Upper lobe of right lung (tissue), 1 donor: ENCODE measurements at regions not wholly inside any gene's neighbourhood (a gene's known extent, or its start where the extent isn't known, plus 50 kb on each side); places are given as distances from the start of the nearest gene placed in this dataset.
A peak's percentile ranks its signal among the peaks of the same experiment; 100 is the strongest.
"Not testable (repeated sequence)": the region's sequence is repeated elsewhere in the genome, so short reads cannot be mapped to it uniquely, and the experiment has no call there.

Experiments used
- ATAC-seq: fragments of 200-7000 bp; cut with Tn5 transposase; one replicate; pipeline ENCODE4 v1.9.1; 2020; ENCODE audit warnings: mild to moderate bottlenecking, moderate library complexity
- DNase-seq: peaks from one replicate; pipeline ENCODE4 v3.0.0-alpha.2; 2020
- H3K27ac ChIP-seq: fragments of 200-600 bp; one replicate; pipeline ENCODE4 v1.8.0; 2022
- H3K27me3 ChIP-seq: fragments of 200-600 bp; one replicate; pipeline ENCODE4 v1.8.0; 2022; ENCODE audit warnings: mild to moderate bottlenecking
- H3K36me3 ChIP-seq: fragments of 200-600 bp; one replicate; pipeline ENCODE4 v1.8.0; 2022
- H3K4me1 ChIP-seq: fragments of 200-600 bp; one replicate; pipeline ENCODE4 v1.8.0; 2022
- H3K4me3 ChIP-seq: fragments of 200-600 bp; one replicate; pipeline ENCODE4 v1.8.0; 2022; ENCODE audit warnings: mild to moderate bottlenecking
- H3K9me3 ChIP-seq: fragments of 200-600 bp; one replicate; pipeline ENCODE4 v1.8.0; 2022
- intact Hi-C: fragments of 100-400 bp; cut with DNase I; formaldehyde crosslinking; loops from one replicate; pipeline ENCODE4 v1.11.0; 2022
- donor health status: DM: no; HTN: yes; CAD: no; lungs with severe emphysema.

DNA sequence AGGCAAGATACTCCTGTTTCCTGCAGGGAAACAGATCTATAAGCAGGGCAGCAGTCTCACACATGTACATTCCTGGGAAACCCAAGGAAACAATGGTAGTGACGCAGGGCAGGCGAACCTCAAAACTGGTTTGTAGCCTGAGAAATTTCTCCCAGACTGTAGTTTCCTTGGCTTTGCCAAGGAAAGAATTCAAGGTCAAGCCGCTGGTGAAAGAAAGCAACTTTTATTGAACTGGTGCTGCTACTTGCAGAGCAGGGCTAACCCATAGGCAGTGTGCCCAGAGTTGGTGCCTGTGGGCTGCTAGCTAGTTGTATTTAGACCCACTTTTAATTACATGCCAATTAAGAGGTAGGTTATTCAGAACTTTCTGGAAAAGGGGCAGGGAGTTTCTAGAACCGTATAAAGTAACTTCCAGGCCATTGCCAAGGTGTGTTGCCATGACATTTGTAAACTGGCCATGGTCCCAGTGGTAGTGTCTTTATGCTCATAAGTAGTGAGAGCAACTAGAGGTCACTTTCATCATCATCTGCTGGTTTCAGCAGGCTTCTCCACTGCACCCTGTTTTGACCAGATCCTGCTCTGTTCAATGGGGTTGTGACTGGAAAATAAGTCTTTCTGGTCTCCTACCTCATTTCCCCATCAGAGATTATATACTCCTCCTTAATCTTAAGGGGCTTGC is 89.7 kb downstream of the PPIAL4C start:
- DNase-seq, H3K4me1 ChIP-seq, H3K27ac ChIP-seq, H3K36me3 ChIP-seq, intact Hi-C loops, ATAC-seq, H3K9me3 ChIP-seq, H3K27me3 ChIP-seq, H3K4me3 ChIP-seq: not testable (repeated sequence)

DNA sequence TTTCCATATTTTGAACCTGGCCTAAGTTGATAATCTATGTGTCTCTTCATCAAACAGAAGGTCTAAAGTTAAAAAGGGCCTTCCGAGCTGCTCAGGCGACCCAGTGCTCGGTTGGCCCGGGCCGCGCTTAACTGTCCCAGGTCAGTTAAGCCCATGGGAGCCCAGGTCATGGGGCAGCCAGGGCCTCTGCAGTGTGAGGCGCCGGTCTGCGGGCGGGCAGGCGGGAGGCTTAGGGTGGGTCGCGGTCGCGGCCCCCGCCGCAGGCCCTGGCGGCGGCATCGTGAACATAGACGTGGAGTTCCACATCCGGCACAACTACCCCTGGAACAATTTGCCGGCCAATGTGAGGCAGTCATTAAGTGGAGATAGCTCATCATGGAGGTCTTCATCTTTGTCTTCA is 91.3 kb downstream of the PPIAL4C start:
- peak; percentile 23 for ATAC-seq
- H3K4me1 ChIP-seq, DNase-seq, H3K36me3 ChIP-seq, H3K27me3 ChIP-seq, H3K27ac ChIP-seq, H3K4me3 ChIP-seq, intact Hi-C loops, H3K9me3 ChIP-seq: not testable (repeated sequence)

DNA sequence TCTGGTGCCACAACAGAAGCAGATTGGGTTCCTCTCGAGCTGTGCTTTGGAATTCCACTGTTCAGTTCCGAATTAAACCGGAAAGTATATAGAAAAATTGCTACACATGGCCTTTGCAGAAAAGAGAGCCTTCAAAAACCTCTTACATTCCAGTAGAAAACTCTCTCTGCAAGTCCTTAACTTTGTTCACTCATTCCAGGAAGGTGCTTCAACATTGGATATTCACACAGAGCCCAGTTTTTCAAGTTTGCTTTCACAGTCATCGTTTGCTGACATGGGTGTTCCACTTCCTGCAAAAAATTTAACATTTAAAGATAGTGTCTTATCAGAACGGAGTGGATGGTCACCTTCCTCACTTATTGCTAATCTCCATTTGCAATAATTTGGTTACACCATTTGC is 93.7 kb downstream of the PPIAL4C start:
- H3K4me1 ChIP-seq, intact Hi-C loops, H3K9me3 ChIP-seq, DNase-seq, H3K27me3 ChIP-seq, H3K27ac ChIP-seq, H3K4me3 ChIP-seq, H3K36me3 ChIP-seq: not testable (repeated sequence)
- peak; percentile 52 for ATAC-seq

DNA sequence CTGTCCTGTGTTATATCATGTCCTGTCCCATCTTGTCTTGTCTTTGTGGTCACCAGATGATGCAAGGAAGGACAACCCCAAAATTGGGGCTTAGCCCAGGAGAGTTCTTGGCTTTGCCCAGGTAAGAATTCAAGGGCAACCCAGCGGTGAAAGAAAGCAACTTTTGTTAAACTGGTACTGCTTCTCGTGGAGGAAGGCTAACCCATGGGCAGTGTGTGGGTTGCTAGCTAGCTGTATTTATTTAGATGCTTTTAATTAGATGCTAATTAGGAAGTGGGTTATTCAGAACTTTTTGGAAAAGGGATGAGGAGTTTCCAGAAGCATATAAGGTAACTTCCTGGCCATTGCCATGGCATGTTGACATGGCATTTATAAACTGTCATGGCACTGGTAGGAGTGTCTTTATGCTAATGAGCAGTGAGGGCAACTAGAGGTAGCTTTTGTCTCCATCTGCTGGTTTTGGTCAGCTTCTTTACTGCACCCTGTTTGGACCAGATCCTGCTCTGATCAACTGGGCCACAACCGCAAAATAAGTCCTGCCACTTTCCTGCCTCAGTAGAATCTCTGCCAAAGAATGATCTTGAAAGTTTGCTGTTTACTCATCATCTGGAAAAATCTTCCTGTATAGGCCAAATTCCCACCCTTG is 95.8 kb upstream of the FCGR1A start:
- H3K27ac ChIP-seq, H3K4me3 ChIP-seq, H3K36me3 ChIP-seq, H3K9me3 ChIP-seq, DNase-seq, H3K27me3 ChIP-seq, H3K4me1 ChIP-seq, intact Hi-C loops: not testable (repeated sequence)
- ATAC-seq = peak; percentile 95

DNA sequence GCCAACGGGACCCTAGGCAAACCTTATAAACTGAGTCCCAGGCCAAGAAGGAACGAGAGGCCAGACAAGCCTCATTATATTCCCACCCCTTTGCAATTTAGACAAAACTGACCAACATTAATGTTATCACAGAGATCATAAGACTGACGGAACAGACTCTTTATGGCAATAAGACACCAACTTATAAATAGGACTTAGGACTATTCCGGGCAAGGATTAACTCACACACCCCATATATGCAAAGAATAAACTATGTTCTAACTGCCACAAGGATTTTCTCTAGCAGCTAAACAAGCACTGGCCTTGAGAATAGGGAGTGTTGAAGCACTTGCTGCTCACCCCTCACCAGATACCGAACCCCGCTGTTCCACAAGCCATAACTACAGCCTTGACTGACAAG is 91.1 kb upstream of the FCGR1A start:
- intact Hi-C loops, H3K9me3 ChIP-seq, H3K4me1 ChIP-seq, H3K27me3 ChIP-seq, H3K36me3 ChIP-seq, DNase-seq, H3K4me3 ChIP-seq, H3K27ac ChIP-seq, ATAC-seq: not testable (repeated sequence)

DNA sequence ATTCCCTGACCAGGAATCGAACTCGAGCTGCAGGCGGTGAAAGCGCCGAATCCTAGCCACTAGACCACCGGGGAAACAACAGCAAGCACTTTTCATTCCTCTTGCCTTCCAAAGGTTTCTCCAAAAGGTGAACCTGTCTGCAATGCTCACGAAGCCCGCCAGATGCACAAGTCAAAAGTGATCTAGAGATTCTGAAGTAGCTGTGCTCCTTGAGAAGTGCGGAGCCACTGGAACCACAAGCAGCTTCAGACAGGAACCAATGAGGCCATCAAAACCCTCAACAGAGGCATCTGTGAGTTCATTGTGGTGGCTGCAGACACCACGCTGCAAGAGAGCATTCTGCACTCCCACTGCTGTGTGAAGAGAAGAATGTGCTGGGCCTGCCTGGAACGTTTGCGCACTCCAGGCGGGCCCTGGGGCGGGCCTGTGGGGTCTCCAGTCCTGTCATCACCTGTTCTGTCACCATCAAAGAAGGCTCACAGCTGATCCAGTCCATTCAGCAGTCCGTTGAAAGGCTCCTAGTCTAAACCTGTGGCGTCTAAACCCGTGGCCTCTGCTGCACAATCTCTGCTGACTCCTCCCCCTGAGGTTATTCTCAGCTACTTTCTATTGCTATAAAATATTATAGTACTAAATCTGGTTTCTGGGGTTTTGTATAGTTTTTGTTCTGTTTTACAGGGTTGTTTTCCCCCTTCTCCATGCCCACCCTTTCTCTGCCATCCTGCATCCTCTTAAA is 89.5 kb upstream of the FCGR1A start:
- H3K36me3 ChIP-seq, H3K27ac ChIP-seq, H3K4me3 ChIP-seq, H3K9me3 ChIP-seq, intact Hi-C loops, H3K4me1 ChIP-seq, H3K27me3 ChIP-seq: not testable (repeated sequence)
- peak; percentile 39 for DNase-seq
- peak; percentile 54 for ATAC-seq

DNA sequence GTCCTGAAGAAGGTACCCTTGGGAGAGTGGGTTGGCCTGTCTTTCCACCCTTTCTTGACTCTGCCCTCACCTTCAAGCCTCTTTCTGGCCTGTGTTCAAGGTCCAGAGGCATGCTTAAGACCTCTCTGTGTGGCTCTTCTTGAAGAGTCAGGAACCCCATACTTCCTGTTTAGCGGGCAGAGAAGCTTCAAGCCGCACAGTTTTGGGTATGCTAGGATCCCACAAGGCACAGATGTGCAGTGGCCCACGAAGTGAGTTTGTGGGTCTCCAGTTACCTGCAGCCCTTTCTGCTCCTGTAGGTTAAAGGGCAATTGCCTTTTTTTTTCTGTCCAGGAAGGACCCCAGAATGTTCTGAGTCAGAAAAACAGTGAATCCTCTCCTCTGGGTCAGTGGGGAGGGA is 87.4 kb upstream of the FCGR1A start:
- intact Hi-C loops, H3K27me3 ChIP-seq, H3K36me3 ChIP-seq, DNase-seq, H3K9me3 ChIP-seq, H3K4me3 ChIP-seq, H3K27ac ChIP-seq, H3K4me1 ChIP-seq: not testable (repeated sequence)
- ATAC-seq = peak; percentile 41

DNA sequence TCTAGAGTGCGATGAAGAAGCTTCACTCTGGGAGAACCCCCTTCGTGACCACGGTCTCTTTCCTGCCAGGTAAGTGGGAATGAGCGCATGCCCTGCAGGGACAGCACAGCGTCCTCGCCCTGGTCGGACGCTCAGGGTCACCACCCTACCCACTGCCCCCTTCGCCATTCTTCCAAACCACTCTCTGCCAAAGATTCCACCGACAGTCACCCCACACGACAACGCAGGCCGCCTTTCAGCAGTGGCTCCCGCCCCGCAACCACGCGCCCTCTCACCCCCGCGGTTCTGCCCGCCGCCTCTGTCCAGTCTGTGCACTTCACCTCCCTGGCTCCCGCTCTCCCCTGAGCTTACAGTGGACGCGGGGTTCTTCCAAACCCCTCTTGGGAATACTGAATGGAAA is 82.3 kb upstream of the FCGR1A start:
- H3K27me3 ChIP-seq, intact Hi-C loops, H3K4me1 ChIP-seq, ATAC-seq, H3K4me3 ChIP-seq, H3K9me3 ChIP-seq, H3K27ac ChIP-seq, DNase-seq, H3K36me3 ChIP-seq: not testable (repeated sequence)

DNA sequence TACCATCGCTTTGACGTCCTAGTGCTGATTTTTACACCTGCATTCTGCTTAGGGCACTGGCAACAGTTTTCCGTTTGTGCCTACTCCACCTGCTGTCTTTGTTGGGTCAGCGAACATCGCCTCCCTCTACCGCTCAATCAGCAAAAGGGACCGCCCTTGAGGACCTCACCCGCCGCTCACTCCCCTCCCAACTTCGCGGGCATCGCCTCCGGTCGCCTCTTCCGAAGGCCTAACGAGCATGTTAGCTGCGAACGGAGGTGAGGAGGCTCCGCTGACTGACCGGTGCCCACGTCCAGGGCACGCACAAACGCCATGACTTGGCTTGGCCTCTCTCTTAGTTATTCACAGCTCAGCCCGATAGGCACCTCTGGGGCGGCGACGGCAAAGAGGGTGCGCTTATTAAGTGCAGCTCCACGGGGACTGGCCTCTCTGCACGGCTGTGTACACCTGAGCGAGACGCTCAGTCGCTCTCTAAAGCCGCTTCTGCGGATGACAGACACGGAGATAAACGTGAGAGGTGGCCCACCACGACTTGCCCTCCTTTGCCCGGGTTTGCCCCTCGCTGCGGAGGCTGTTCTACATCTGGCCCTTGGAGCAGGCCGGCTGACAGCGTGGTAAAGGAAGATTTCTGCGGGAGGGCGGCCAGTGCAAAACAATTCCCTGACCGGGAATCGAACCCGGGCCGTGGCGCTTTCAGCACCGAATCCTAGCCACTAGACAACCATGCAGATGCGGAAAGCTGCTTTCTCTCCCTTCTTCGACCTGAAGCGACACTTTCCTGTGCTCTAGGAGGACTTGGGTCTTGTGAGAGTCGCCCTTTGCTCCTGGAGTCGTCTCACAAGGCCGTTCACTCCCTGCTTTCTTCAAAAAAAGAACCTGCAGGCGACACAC is 81.6 kb upstream of the FCGR1A start:
- intact Hi-C loops, DNase-seq, H3K36me3 ChIP-seq, H3K4me3 ChIP-seq, H3K27me3 ChIP-seq, H3K4me1 ChIP-seq, H3K27ac ChIP-seq, H3K9me3 ChIP-seq: not testable (repeated sequence)
- ATAC-seq = peak; percentile 75
